ENCODE measurements at regions not wholly inside any gene's neighbourhood (a gene's known extent, or its start where the extent isn't known, plus 50 kb on each side); places are given as distances from the start of the nearest gene placed in this dataset.
A peak's percentile ranks its signal among the peaks of the same experiment; 100 is the strongest.

GRCh38 chr4:79023799-79024770 lies 84.8 kb upstream of the PAQR3 start:
- TF ChIP-seq CTCF (IDR thresholded peaks at IDR 0.05), result no peak
- Histone ChIP-seq H3K9me3 (no peaks in the 10 kb centered on the region), H3K36me3 (no peaks in the 10 kb centered on the region), H3K4me1 (peaks cover 0 to 51% (median 5%) of the 10 kb centered on the region in 4 donors), H3K27ac (peak overlapping the region; percentile 47 to 58), H3K4me3 (no peak overlapping the region), H3K27me3 (no peaks in the 10 kb centered on the region)
- intact Hi-C loops (cut with DNase I; ENCODE audit: low total_unique reads), result no loop called here
- no peak for DNase-seq

GRCh38 chr4:79022529-79022928 lies 83.3 kb upstream of the PAQR3 start:
- no peak for DNase-seq
- no peak overlapping the region for H3K27ac ChIP-seq
- H3K4me3 ChIP-seq, result no peak overlapping the region
- no peaks in the 10 kb centered on the region for H3K9me3 ChIP-seq
- intact Hi-C loops (cut with DNase I; ENCODE audit: low total_unique reads), result no loop called here
- TF ChIP-seq CTCF (IDR thresholded peaks at IDR 0.05), result no peak
- H3K4me1 ChIP-seq, result peaks cover 0 to 44% (median 5%) of the 10 kb centered on the region in 4 donors
- no peaks in the 10 kb centered on the region for H3K36me3 ChIP-seq
- H3K27me3 ChIP-seq, result no peaks in the 10 kb centered on the region

DNA sequence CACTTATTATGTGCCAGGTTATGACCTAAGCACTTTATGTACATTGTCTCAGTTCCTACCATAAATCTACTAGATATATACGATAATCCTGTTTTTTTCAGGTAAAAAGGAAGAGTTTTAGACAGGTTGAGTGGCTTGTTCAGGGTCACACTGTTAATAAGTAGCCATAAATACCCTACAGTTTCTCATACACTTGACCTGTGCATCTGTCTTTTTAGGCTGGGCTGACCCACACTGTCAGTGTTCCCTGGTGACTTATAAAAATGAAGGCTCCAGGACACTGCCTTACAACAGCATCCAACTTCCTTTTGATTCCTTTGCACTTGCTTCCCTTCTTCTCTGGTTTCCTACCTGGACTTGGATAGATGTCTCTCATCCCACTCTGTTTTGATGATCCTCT lies 78.2 kb upstream of the PAQR3 start:
- no peaks in the 10 kb centered on the region for H3K27me3 ChIP-seq
- H3K27ac ChIP-seq, result no peak overlapping the region
- no peaks in the 10 kb centered on the region for H3K9me3 ChIP-seq
- H3K4me3 ChIP-seq, result no peak overlapping the region
- DNase-seq, result no peak
- peaks cover 0 to 6% (median 0%) of the 10 kb centered on the region in 4 donors for H3K4me1 ChIP-seq
- TF ChIP-seq CTCF (IDR thresholded peaks at IDR 0.05), result no peak
- no peaks in the 10 kb centered on the region for H3K36me3 ChIP-seq
- intact Hi-C loops (cut with DNase I; ENCODE audit: low total_unique reads), result no loop called here

DNA sequence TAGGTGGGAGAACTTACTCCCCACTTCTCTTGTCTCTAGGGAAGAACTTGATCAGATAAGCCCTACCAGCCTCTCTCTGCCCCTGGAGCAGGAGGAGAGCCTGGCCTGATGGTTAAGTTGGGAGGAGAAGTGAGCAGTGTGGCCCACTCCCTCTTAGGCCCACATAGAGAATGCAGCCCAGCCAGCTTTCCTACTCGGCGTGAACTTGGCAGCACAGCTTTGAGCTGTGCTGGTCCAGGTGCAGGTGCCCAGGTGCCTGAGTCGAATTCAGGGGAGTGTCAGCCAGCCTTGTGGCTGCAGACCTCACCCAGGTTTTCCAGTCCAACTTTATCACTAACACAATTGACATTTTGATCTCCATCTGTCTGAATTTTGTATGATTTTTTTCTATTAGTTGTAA lies 77.6 kb upstream of the PAQR3 start:
- H3K4me3 ChIP-seq, result no peak overlapping the region
- no peaks in the 10 kb centered on the region for H3K36me3 ChIP-seq
- H3K4me1 ChIP-seq, result peaks cover 0 to 6% (median 0%) of the 10 kb centered on the region in 4 donors
- no peaks in the 10 kb centered on the region for H3K27me3 ChIP-seq
- no peaks in the 10 kb centered on the region for H3K9me3 ChIP-seq
- H3K27ac ChIP-seq, result no peak overlapping the region
- TF ChIP-seq CTCF (IDR thresholded peaks at IDR 0.05), result no peak
- intact Hi-C loops (cut with DNase I; ENCODE audit: low total_unique reads), result no loop called here
- DNase-seq, result no peak

DNA sequence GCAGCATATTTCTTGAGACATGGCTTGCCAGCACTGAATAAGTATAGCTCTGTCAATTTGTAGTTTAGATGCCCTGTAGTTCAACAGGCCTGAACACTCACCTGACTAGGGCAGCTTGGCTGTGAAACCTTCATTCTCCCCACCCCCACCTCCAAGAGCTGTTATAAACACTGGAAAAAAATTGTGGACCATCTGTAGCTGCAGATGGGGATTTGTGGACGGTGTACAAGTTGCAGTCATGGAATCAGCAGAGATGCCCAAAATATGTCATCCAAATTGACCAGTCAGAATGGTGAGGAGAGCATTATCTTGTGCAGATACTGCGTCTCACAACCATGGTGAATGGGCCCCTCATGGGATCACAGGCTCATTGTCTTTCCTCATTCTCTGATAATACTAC lies 76.2 kb upstream of the PAQR3 start:
- Histone ChIP-seq H3K9me3 (no peaks in the 10 kb centered on the region), H3K27me3 (no peaks in the 10 kb centered on the region), H3K4me3 (no peak overlapping the region), H3K27ac (no peak overlapping the region), H3K36me3 (no peaks in the 10 kb centered on the region), H3K4me1 (no peaks in the 10 kb centered on the region)
- intact Hi-C loops (cut with DNase I; ENCODE audit: low total_unique reads), result no loop called here
- TF ChIP-seq CTCF (IDR thresholded peaks at IDR 0.05), result no peak
- no peak for DNase-seq
